ENCODE measurements at regions not wholly inside any gene's neighbourhood (a gene's known extent, or its start where the extent isn't known, plus 50 kb on each side); places are given as distances from the start of the nearest gene placed in this dataset.

- DNase-seq = no peak
- no peaks in the 10 kb centered on the region for H3K27me3 ChIP-seq (replicated peaks; ENCODE audit: control insufficient read depth, insufficient read depth, low read length, poor library complexity, severe bottlenecking)
- H3K36me3 ChIP-seq (ENCODE audit: control insufficient read depth, insufficient read depth, low read length) = no peaks in the 10 kb centered on the region
- H3K27ac ChIP-seq (ENCODE audit: insufficient read depth, low read length, poor library complexity, severe bottlenecking) = no peak overlapping the region
- no peaks in the 10 kb centered on the region for H3K9me3 ChIP-seq (ENCODE audit: control insufficient read depth, low read length)
- no peak overlapping the region for H3K4me3 ChIP-seq (ENCODE audit: insufficient read depth, low read depth, low read length, poor library complexity, severe bottlenecking)
- no peaks in the 10 kb centered on the region for H3K4me1 ChIP-seq (ENCODE audit: control insufficient read depth, insufficient read depth, low read length, poor library complexity, severe bottlenecking)
These were observed 150.9 kb downstream of the METTL4 start for GRCh38 chr18:2420367-2420766.

- Histone ChIP-seq H3K9me3 (ENCODE audit: control insufficient read depth, low read length) (no peaks in the 10 kb centered on the region), H3K4me1 (ENCODE audit: control insufficient read depth, insufficient read depth, low read length, poor library complexity, severe bottlenecking) (no peaks in the 10 kb centered on the region), H3K27ac (ENCODE audit: insufficient read depth, low read length, poor library complexity, severe bottlenecking) (no peak overlapping the region), H3K4me3 (ENCODE audit: insufficient read depth, low read depth, low read length, poor library complexity, severe bottlenecking) (no peak overlapping the region), H3K36me3 (ENCODE audit: control insufficient read depth, insufficient read depth, low read length) (no peaks in the 10 kb centered on the region), H3K27me3 (replicated peaks; ENCODE audit: control insufficient read depth, insufficient read depth, low read length, poor library complexity, severe bottlenecking) (no peaks in the 10 kb centered on the region)
- DNase-seq = no peak
These were observed 147.5 kb downstream of the METTL4 start for GRCh38 chr18:2423761-2424160.

GRCh38 chr18:2424420-2424819, 146.9 kb downstream of the METTL4 start:
- Histone ChIP-seq H3K27me3 (replicated peaks; ENCODE audit: control insufficient read depth, insufficient read depth, low read length, poor library complexity, severe bottlenecking) (no peaks in the 10 kb centered on the region), H3K36me3 (ENCODE audit: control insufficient read depth, insufficient read depth, low read length) (no peaks in the 10 kb centered on the region), H3K9me3 (ENCODE audit: control insufficient read depth, low read length) (no peaks in the 10 kb centered on the region), H3K4me1 (ENCODE audit: control insufficient read depth, insufficient read depth, low read length, poor library complexity, severe bottlenecking) (no peaks in the 10 kb centered on the region), H3K4me3 (ENCODE audit: insufficient read depth, low read depth, low read length, poor library complexity, severe bottlenecking) (no peak overlapping the region), H3K27ac (ENCODE audit: insufficient read depth, low read length, poor library complexity, severe bottlenecking) (no peak overlapping the region)
- DNase-seq = no peak

- Histone ChIP-seq H3K27ac (ENCODE audit: insufficient read depth, low read length, poor library complexity, severe bottlenecking) (no peak overlapping the region), H3K4me1 (ENCODE audit: control insufficient read depth, insufficient read depth, low read length, poor library complexity, severe bottlenecking) (no peaks in the 10 kb centered on the region), H3K36me3 (ENCODE audit: control insufficient read depth, insufficient read depth, low read length) (no peaks in the 10 kb centered on the region), H3K9me3 (ENCODE audit: control insufficient read depth, low read length) (no peaks in the 10 kb centered on the region), H3K27me3 (replicated peaks; ENCODE audit: control insufficient read depth, insufficient read depth, low read length, poor library complexity, severe bottlenecking) (no peaks in the 10 kb centered on the region), H3K4me3 (ENCODE audit: insufficient read depth, low read depth, low read length, poor library complexity, severe bottlenecking) (no peak overlapping the region)
- no peak for DNase-seq
These were observed 145.6 kb downstream of the METTL4 start for GRCh38 chr18:2425426-2426317.

- Histone ChIP-seq H3K27ac (ENCODE audit: insufficient read depth, low read length, poor library complexity, severe bottlenecking) (no peak overlapping the region), H3K36me3 (ENCODE audit: control insufficient read depth, insufficient read depth, low read length) (no peaks in the 10 kb centered on the region), H3K4me3 (ENCODE audit: insufficient read depth, low read depth, low read length, poor library complexity, severe bottlenecking) (no peak overlapping the region), H3K27me3 (replicated peaks; ENCODE audit: control insufficient read depth, insufficient read depth, low read length, poor library complexity, severe bottlenecking) (no peaks in the 10 kb centered on the region), H3K4me1 (ENCODE audit: control insufficient read depth, insufficient read depth, low read length, poor library complexity, severe bottlenecking) (no peaks in the 10 kb centered on the region), H3K9me3 (ENCODE audit: control insufficient read depth, low read length) (no peaks in the 10 kb centered on the region)
- DNase-seq = no peak
These were observed 141.1 kb downstream of the METTL4 start for GRCh38 chr18:2430191-2430590.

GRCh38 chr18:2431806-2432205, 139.5 kb downstream of the METTL4 start:
- Histone ChIP-seq H3K9me3 (ENCODE audit: control insufficient read depth, low read length) (no peaks in the 10 kb centered on the region), H3K36me3 (ENCODE audit: control insufficient read depth, insufficient read depth, low read length) (no peaks in the 10 kb centered on the region)

GRCh38 chr18:2433366-2433765, 137.9 kb downstream of the METTL4 start:
- Histone ChIP-seq H3K27ac (ENCODE audit: insufficient read depth, low read length, poor library complexity, severe bottlenecking) (no peak overlapping the region), H3K4me1 (ENCODE audit: control insufficient read depth, insufficient read depth, low read length, poor library complexity, severe bottlenecking) (no peaks in the 10 kb centered on the region), H3K27me3 (replicated peaks; ENCODE audit: control insufficient read depth, insufficient read depth, low read length, poor library complexity, severe bottlenecking) (no peaks in the 10 kb centered on the region), H3K36me3 (ENCODE audit: control insufficient read depth, insufficient read depth, low read length) (no peaks in the 10 kb centered on the region), H3K4me3 (ENCODE audit: insufficient read depth, low read depth, low read length, poor library complexity, severe bottlenecking) (no peak overlapping the region), H3K9me3 (ENCODE audit: control insufficient read depth, low read length) (no peaks in the 10 kb centered on the region)
- no peak for DNase-seq

More at GRCh38 chr18:2431806-2432205, 139.5 kb downstream of the METTL4 start:
- no peak for DNase-seq
- Histone ChIP-seq H3K4me3 (ENCODE audit: insufficient read depth, low read depth, low read length, poor library complexity, severe bottlenecking) (no peak overlapping the region), H3K27me3 (replicated peaks; ENCODE audit: control insufficient read depth, insufficient read depth, low read length, poor library complexity, severe bottlenecking) (no peaks in the 10 kb centered on the region), H3K27ac (ENCODE audit: insufficient read depth, low read length, poor library complexity, severe bottlenecking) (no peak overlapping the region), H3K4me1 (ENCODE audit: control insufficient read depth, insufficient read depth, low read length, poor library complexity, severe bottlenecking) (no peaks in the 10 kb centered on the region)

GRCh38 chr18:2441544-2441943, 129.8 kb downstream of the METTL4 start:
- Histone ChIP-seq H3K4me1 (ENCODE audit: control insufficient read depth, insufficient read depth, low read length, poor library complexity, severe bottlenecking) (no peaks in the 10 kb centered on the region), H3K27ac (ENCODE audit: insufficient read depth, low read length, poor library complexity, severe bottlenecking) (no peak overlapping the region), H3K9me3 (ENCODE audit: control insufficient read depth, low read length) (no peaks in the 10 kb centered on the region), H3K4me3 (ENCODE audit: insufficient read depth, low read depth, low read length, poor library complexity, severe bottlenecking) (no peak overlapping the region), H3K27me3 (replicated peaks; ENCODE audit: control insufficient read depth, insufficient read depth, low read length, poor library complexity, severe bottlenecking) (no peaks in the 10 kb centered on the region), H3K36me3 (ENCODE audit: control insufficient read depth, insufficient read depth, low read length) (no peaks in the 10 kb centered on the region)
- DNase-seq = no peak

GRCh38 chr18:2442006-2442405, 129.3 kb downstream of the METTL4 start:
- no peak for DNase-seq
- Histone ChIP-seq H3K36me3 (ENCODE audit: control insufficient read depth, insufficient read depth, low read length) (no peaks in the 10 kb centered on the region), H3K27ac (ENCODE audit: insufficient read depth, low read length, poor library complexity, severe bottlenecking) (no peak overlapping the region), H3K4me1 (ENCODE audit: control insufficient read depth, insufficient read depth, low read length, poor library complexity, severe bottlenecking) (no peaks in the 10 kb centered on the region), H3K9me3 (ENCODE audit: control insufficient read depth, low read length) (no peaks in the 10 kb centered on the region), H3K4me3 (ENCODE audit: insufficient read depth, low read depth, low read length, poor library complexity, severe bottlenecking) (no peak overlapping the region), H3K27me3 (replicated peaks; ENCODE audit: control insufficient read depth, insufficient read depth, low read length, poor library complexity, severe bottlenecking) (no peaks in the 10 kb centered on the region)

GRCh38 chr18:2442726-2443275, 128.5 kb downstream of the METTL4 start:
- DNase-seq = no peak
- no peak overlapping the region for H3K4me3 ChIP-seq (ENCODE audit: insufficient read depth, low read depth, low read length, poor library complexity, severe bottlenecking)
- H3K36me3 ChIP-seq (ENCODE audit: control insufficient read depth, insufficient read depth, low read length) = no peaks in the 10 kb centered on the region
- no peaks in the 10 kb centered on the region for H3K27me3 ChIP-seq (replicated peaks; ENCODE audit: control insufficient read depth, insufficient read depth, low read length, poor library complexity, severe bottlenecking)
- H3K27ac ChIP-seq (ENCODE audit: insufficient read depth, low read length, poor library complexity, severe bottlenecking) = no peak overlapping the region
- no peaks in the 10 kb centered on the region for H3K4me1 ChIP-seq (ENCODE audit: control insufficient read depth, insufficient read depth, low read length, poor library complexity, severe bottlenecking)
- H3K9me3 ChIP-seq (ENCODE audit: control insufficient read depth, low read length) = no peaks in the 10 kb centered on the region
